GM18873 (cell line): ENCODE measurements at regions not wholly inside any gene's neighbourhood (a gene's known extent, or its start where the extent isn't known, plus 50 kb on each side); places are given as distances from the start of the nearest gene placed in this dataset.
A peak's percentile ranks its signal among the peaks of the same experiment; 100 is the strongest.

Experiments used
- ATAC-seq: cut with Tn5 transposase; IDR thresholded peaks from one replicate; pipeline ENCODE4 v1.9.1; 2021; ENCODE audit warnings: mild to moderate bottlenecking, moderate library complexity, moderate number of reproducible peaks; ENCODE audit not compliant: unreplicated experiment, low FRiP score

- no peak for ATAC-seq
These were observed 148.2 kb downstream of the TLE3 start for GRCh38 chr15:69949485-69949884.

- ATAC-seq: no peak
These were observed 146.3 kb downstream of the TLE3 start for GRCh38 chr15:69951256-69951897.

GRCh38 chr15:69951898-69952555, 145.7 kb downstream of the TLE3 start:
- ATAC-seq: no peak

- ATAC-seq: no peak
These were observed 144.7 kb downstream of the TLE3 start for GRCh38 chr15:69953051-69953450.

GRCh38 chr15:69953816-69954215, 143.9 kb downstream of the TLE3 start:
- ATAC-seq: no peak

GRCh38 chr15:69954666-69955065, 143.1 kb downstream of the TLE3 start:
- no peak for ATAC-seq

- ATAC-seq: no peak
These were observed 142.3 kb downstream of the TLE3 start for GRCh38 chr15:69955240-69955894.

- no peak for ATAC-seq
These were observed 141.3 kb downstream of the TLE3 start for GRCh38 chr15:69956417-69956816.

- ATAC-seq: no peak
These were observed 140.5 kb downstream of the TLE3 start for GRCh38 chr15:69957175-69957574.

GRCh38 chr15:69958496-69959084, 139.1 kb downstream of the TLE3 start:
- no peak for ATAC-seq

- no peak for ATAC-seq
These were observed 135.2 kb downstream of the TLE3 start for GRCh38 chr15:69962561-69962960.

- ATAC-seq: no peak
These were observed 134.3 kb downstream of the TLE3 start for GRCh38 chr15:69963385-69963784.

- ATAC-seq: no peak
These were observed 125.9 kb downstream of the TLE3 start for GRCh38 chr15:69971771-69972170.

GRCh38 chr15:69972436-69972835, 125.3 kb downstream of the TLE3 start:
- ATAC-seq: no peak

GRCh38 chr15:69973102-69973714, 124.5 kb downstream of the TLE3 start:
- no peak for ATAC-seq

GRCh38 chr15:69973880-69974279, 123.8 kb downstream of the TLE3 start:
- no peak for ATAC-seq

- ATAC-seq: no peak
These were observed 123.4 kb downstream of the TLE3 start for GRCh38 chr15:69974321-69974720.

GRCh38 chr15:69976366-69976994, 121.2 kb downstream of the TLE3 start:
- ATAC-seq: no peak

- ATAC-seq: no peak
These were observed 119.1 kb downstream of the TLE3 start for GRCh38 chr15:69978603-69979002.

GRCh38 chr15:69979262-69979661, 118.5 kb downstream of the TLE3 start:
- peak; percentile 38 for ATAC-seq

GRCh38 chr15:69979783-69980182, 117.9 kb downstream of the TLE3 start:
- ATAC-seq: peak; percentile 82
